HepG2 (cell line): ENCODE measurements at regions not wholly inside any gene's neighbourhood (a gene's known extent, or its start where the extent isn't known, plus 50 kb on each side); places are given as distances from the start of the nearest gene placed in this dataset.

ENCODE experiments used
- ATAC-seq: fragments of 200-7000 bp; cut with Tn5 transposase; 3 replicates; pipeline ENCODE4 v1.9.1; 2020; ENCODE audit warnings: mild to moderate bottlenecking, moderate library complexity
- BruUV-seq: library from RNA; stranded (reverse); fragments of 400-500 nt; replicated peaks from 2 replicates; lab custom pipeline; 2021; lab: Mats Ljungman, UMichigan
- CTCF ChIA-PET: fragments of 300-600 bp; formaldehyde crosslinking; extraction: SDS; loops from one replicate; lab custom pipeline; 2021; ENCODE audit warnings: low total read pairs, inconsistent platforms, low intra/inter-chr PET ratio; lab: Yijun Ruan, JAX
- POLR2A ChIA-PET: fragments of 350-600 bp; sonication (Branson Sonifier 250); formaldehyde crosslinking; loops from one replicate; lab custom pipeline; 2020; ENCODE audit warnings: antibody characterized with exemption, inconsistent platforms; lab: Yijun Ruan, JAX
- DNase-seq: peaks from one replicate; pipeline ENCODE4 v3.0.0-alpha.2; 2015; ENCODE audit warnings: low spot score
- FAIRE-seq: peaks from 3 replicates; lab custom pipeline; 2011; peaks lifted over from hg19 to GRCh38; lab: Jason Lieb, UNC
- H2AFZ ChIP-seq: one replicate; pipeline ENCODE4 v1.6.1; 2011; ENCODE audit warnings: low read length, inconsistent platforms
- H3K27ac ChIP-seq: fragments of 300-600 bp; 3 replicates; pipeline ENCODE4 v1.8.0; 2011; ENCODE audit warnings: mixed run types, mild to moderate bottlenecking, mixed read lengths, low read length, inconsistent platforms; ENCODE audit not compliant: insufficient read depth; ENCODE audit errors: extremely low read length
- H3K27me3 ChIP-seq, 2 experiments: fragments of 200-600 bp in 1 of 2; 2 replicates in 1 of 2; 3 replicates in 1 of 2; pipeline versions ENCODE4 v1.6.0 to v1.8.0; 2011; ENCODE audit warnings: low read length in 2 of 2, mild to moderate bottlenecking in 2 of 2, moderate library complexity in 2 of 2, inconsistent platforms in 1 of 2; ENCODE audit not compliant: insufficient read depth in 2 of 2, control insufficient read depth in 1 of 2
- H3K36me3 ChIP-seq, 2 experiments: fragments of 200-600 bp in 1 of 2; replicated peaks in 1 of 2; 2 replicates in 1 of 2; 3 replicates in 1 of 2; pipeline versions ENCODE4 v1.5.1 to v1.8.0; 2011; ENCODE audit warnings: low read length in 2 of 2, inconsistent platforms in 1 of 2; ENCODE audit not compliant: insufficient read depth in 2 of 2, control insufficient read depth in 1 of 2
- H3K4me1 ChIP-seq: 2 replicates; pipeline ENCODE4 v1.5.1; 2012; ENCODE audit warnings: low read length, inconsistent platforms; ENCODE audit not compliant: insufficient read depth
- H3K4me2 ChIP-seq: 2 replicates; pipeline ENCODE4 v1.6.0; 2011; ENCODE audit warnings: low read depth, low read length, inconsistent platforms
- H3K4me3 ChIP-seq, 3 experiments: fragments of 200-600 bp in 1 of 3; sonication (generic), shearing (Covaris generic) in 1 of 3; replicated peaks in 1 of 3; 2 replicates each; pipeline ENCODE4 v1.5.1; 2011 to 2016; ENCODE audit warnings: low read length in 3 of 3, inconsistent platforms in 2 of 3, low read depth in 2 of 3, mild to moderate bottlenecking in 2 of 3, control low read depth in 1 of 3, mixed read lengths in 1 of 3; ENCODE audit not compliant: insufficient read depth in 1 of 3
- H3K79me2 ChIP-seq: one replicate; pipeline ENCODE4 v1.6.1; 2011; ENCODE audit warnings: low read length, inconsistent platforms; ENCODE audit not compliant: insufficient read depth
- H3K9ac ChIP-seq: 2 replicates; pipeline ENCODE4 v1.6.0; 2011; ENCODE audit warnings: mild to moderate bottlenecking, low read depth, low read length, inconsistent platforms; ENCODE audit not compliant: insufficient read depth
- H3K9me3 ChIP-seq: 2 replicates; pipeline ENCODE4 v1.5.1; 2012; ENCODE audit warnings: mild to moderate bottlenecking, low read length
- H4K20me1 ChIP-seq: 2 replicates; pipeline ENCODE4 v1.6.0; 2011; ENCODE audit warnings: inconsistent platforms, mild to moderate bottlenecking, low read length, moderate library complexity; ENCODE audit not compliant: insufficient read depth
- ADNP ChIP-seq: sonication (generic); formaldehyde crosslinking; IDR thresholded peaks from 2 replicates; pipeline ENCODE4 v1.4.0; 2020; ENCODE audit warnings: missing genetic modification reagents
- BRF2 ChIP-seq: sonication (generic); formaldehyde crosslinking; IDR thresholded peaks from 2 replicates; pipeline ENCODE4 v1.8.1; 2022; ENCODE audit warnings: mild to moderate bottlenecking, missing genetic modification reagents
- CEBPG ChIP-seq: IDR thresholded peaks from 2 replicates; pipeline ENCODE4 v1.6.1; 2016
- CEBPZ ChIP-seq: IDR thresholded peaks from 2 replicates; pipeline ENCODE4 v1.6.1; 2012; ENCODE audit warnings: low read length, improper control_type of control experiment
- SALL1 ChIP-seq: sonication (generic); formaldehyde crosslinking; IDR thresholded peaks from 2 replicates; pipeline ENCODE4 v1.8.0; 2022; ENCODE audit warnings: mild to moderate bottlenecking, missing genetic modification reagents
- WGBS: methylation state at CpG from one replicate; pipeline ENCODE4 v1.1.6; 2017; ENCODE audit warnings: low lambda C conversion rate; 5-methylcytosine and 5-hydroxymethylcytosine counted together
- in situ Hi-C: cut with HindIII; loops from 2 replicates; pipeline ENCODE4 v1.10.0; 2017; ENCODE audit warnings: low pct_unique_long_range_greater_than_20kb; ENCODE audit not compliant: extremely low pct_ligation_motif_present
- intact Hi-C: fragments of 100-400 bp; cut with micrococcal nuclease; formaldehyde crosslinking; loops from one replicate; pipeline ENCODE4 v1.10.0; 2022; ENCODE audit not compliant: unreplicated experiment

- Histone ChIP-seq H3K79me2 (no peaks in the 10 kb centered on the region), H3K4me2 (no peak overlapping the region), H3K9ac (no peak overlapping the region), H3K4me3 (no peak overlapping the region), H3K27ac (no peak overlapping the region), H3K4me1 (no peaks in the 10 kb centered on the region), H3K27me3 (no peaks in the 10 kb centered on the region), H3K36me3 (no peaks in the 10 kb centered on the region), H4K20me1 (no peaks in the 10 kb centered on the region), H2AFZ (no peak overlapping the region), H3K9me3 (no peaks in the 10 kb centered on the region)
- ChIA-PET POLR2A (no interaction called here), CTCF (no interaction called here)
- TF ChIP-seq BRF2 (CRISPR knock-in tag) = no peak
- no peak for TF ChIP-seq CEBPZ
- TF ChIP-seq CEBPG (CRISPR knock-in tag) = no peak
- TF ChIP-seq ADNP (CRISPR knock-in tag) = no peak
- TF ChIP-seq SALL1 (CRISPR knock-in tag) = no peak
- in situ Hi-C loops = no loop called here
- FAIRE-seq (no peak), ATAC-seq (no peak), DNase-seq (no peak)
- no TSS peak for BruUV-seq
- intact Hi-C loops = no loop called here
- WGBS = 31% methylated on average over 3 of the region's 3 CpGs
These were observed 229.7 kb upstream of the PIK3R1 start for GRCh38 chr5:67985686-67986387.
